G401 (cell line): ENCODE measurements at regions not wholly inside any gene's neighbourhood (a gene's known extent, or its start where the extent isn't known, plus 50 kb on each side); places are given as distances from the start of the nearest gene placed in this dataset.

Experiments
- DNase-seq: peaks from one replicate; pipeline ENCODE4 v3.0.0-alpha.2; 2015; ENCODE audit warnings: low spot score
- in situ Hi-C: cut with HindIII; loops from 2 replicates; pipeline ENCODE4 v1.10.0; 2016; ENCODE audit warnings: low sequenced_read_pairs, mixed read lengths

GRCh38 chr13:68490594-68490993 is 1260.5 kb upstream of the PCDH9 start:
- DNase-seq, result no peak

GRCh38 chr13:68481130-68481529 is 1251.0 kb upstream of the PCDH9 start:
- in situ Hi-C loops, result no loop called here
- no peak for DNase-seq

More at GRCh38 chr13:68490594-68490993, 1260.5 kb upstream of the PCDH9 start:
- in situ Hi-C loops, result no loop called here

- no peak for DNase-seq
- in situ Hi-C loops, result no loop called here
Observed at GRCh38 chr13:68473834-68474326, 1243.7 kb upstream of the PCDH9 start.

- in situ Hi-C loops, result no loop called here
- no peak for DNase-seq
Observed at GRCh38 chr13:68467160-68467559, 1237.0 kb upstream of the PCDH9 start.

- in situ Hi-C loops, result no loop called here
- no peak for DNase-seq
Observed at GRCh38 chr13:68440874-68441273, 1210.7 kb upstream of the PCDH9 start.

- DNase-seq, result no peak
- in situ Hi-C loops, result no loop called here
Observed at GRCh38 chr13:68439817-68440216, 1209.7 kb upstream of the PCDH9 start.

- in situ Hi-C loops, result no loop called here
- no peak for DNase-seq
Observed at GRCh38 chr13:68428292-68428691, 1198.2 kb upstream of the PCDH9 start.

- DNase-seq, result no peak
- in situ Hi-C loops, result no loop called here
Observed at GRCh38 chr13:68417801-68418200, 1187.7 kb upstream of the PCDH9 start.

- in situ Hi-C loops, result no loop called here
- DNase-seq, result no peak
Observed at GRCh38 chr13:68410007-68410406, 1179.9 kb upstream of the PCDH9 start.

GRCh38 chr13:68390987-68391386 is 1160.9 kb upstream of the PCDH9 start:
- in situ Hi-C loops, result no loop called here
- no peak for DNase-seq

GRCh38 chr13:68386808-68387207 is 1156.7 kb upstream of the PCDH9 start:
- DNase-seq, result no peak
- in situ Hi-C loops, result no loop called here

- in situ Hi-C loops, result no loop called here
- DNase-seq, result no peak
Observed at GRCh38 chr13:68380041-68380973, 1150.2 kb upstream of the PCDH9 start.

- DNase-seq, result no peak
- in situ Hi-C loops, result no loop called here
Observed at GRCh38 chr13:68378294-68378693, 1148.2 kb upstream of the PCDH9 start.

GRCh38 chr13:68375004-68375403 is 1144.9 kb upstream of the PCDH9 start:
- DNase-seq, result no peak
- in situ Hi-C loops, result no loop called here

GRCh38 chr13:68369739-68370138 is 1139.6 kb upstream of the PCDH9 start:
- in situ Hi-C loops, result no loop called here
- DNase-seq, result no peak

- no peak for DNase-seq
- in situ Hi-C loops, result no loop called here
Observed at GRCh38 chr13:68368922-68369321, 1138.8 kb upstream of the PCDH9 start.

- in situ Hi-C loops, result no loop called here
- DNase-seq, result no peak
Observed at GRCh38 chr13:68359105-68359504, 1129.0 kb upstream of the PCDH9 start.

GRCh38 chr13:68358294-68358705 is 1128.2 kb upstream of the PCDH9 start:
- DNase-seq, result no peak
- in situ Hi-C loops, result no loop called here

- no peak for DNase-seq
- in situ Hi-C loops, result no loop called here
Observed at GRCh38 chr13:68350554-68350953, 1120.4 kb upstream of the PCDH9 start.

- no peak for DNase-seq
- in situ Hi-C loops, result no loop called here
Observed at GRCh38 chr13:68347220-68347619, 1117.1 kb upstream of the PCDH9 start.

GRCh38 chr13:68345963-68346531 is 1115.9 kb upstream of the PCDH9 start:
- in situ Hi-C loops, result no loop called here
- no peak for DNase-seq
